OCI-LY3 (cell line): ENCODE measurements at regions not wholly inside any gene's neighbourhood (a gene's known extent, or its start where the extent isn't known, plus 50 kb on each side); places are given as distances from the start of the nearest gene placed in this dataset.

Experiments used
- EZH2phosphoT487 ChIP-seq: fragments of 200-600 bp; shearing (Covaris generic); IDR thresholded peaks from 2 replicates; pipeline ENCODE4 v1.6.1; 2018; ENCODE audit warnings: antibody characterized with exemption, mixed run types, low read depth
- TF ChIP-seq, protein P1 (sequence below): fragments of 200-600, 300-600 bp; sonication (generic); IDR thresholded peaks from 2 replicates; pipeline ENCODE4 v1.5.1; 2014; ENCODE audit warnings: antibody characterized with exemption, low read length, low read depth

GRCh38 chr21:30986965-30987364 is 51.3 kb downstream of the KRTAP19-8 start:
- TF ChIP-seq, protein P1, sequence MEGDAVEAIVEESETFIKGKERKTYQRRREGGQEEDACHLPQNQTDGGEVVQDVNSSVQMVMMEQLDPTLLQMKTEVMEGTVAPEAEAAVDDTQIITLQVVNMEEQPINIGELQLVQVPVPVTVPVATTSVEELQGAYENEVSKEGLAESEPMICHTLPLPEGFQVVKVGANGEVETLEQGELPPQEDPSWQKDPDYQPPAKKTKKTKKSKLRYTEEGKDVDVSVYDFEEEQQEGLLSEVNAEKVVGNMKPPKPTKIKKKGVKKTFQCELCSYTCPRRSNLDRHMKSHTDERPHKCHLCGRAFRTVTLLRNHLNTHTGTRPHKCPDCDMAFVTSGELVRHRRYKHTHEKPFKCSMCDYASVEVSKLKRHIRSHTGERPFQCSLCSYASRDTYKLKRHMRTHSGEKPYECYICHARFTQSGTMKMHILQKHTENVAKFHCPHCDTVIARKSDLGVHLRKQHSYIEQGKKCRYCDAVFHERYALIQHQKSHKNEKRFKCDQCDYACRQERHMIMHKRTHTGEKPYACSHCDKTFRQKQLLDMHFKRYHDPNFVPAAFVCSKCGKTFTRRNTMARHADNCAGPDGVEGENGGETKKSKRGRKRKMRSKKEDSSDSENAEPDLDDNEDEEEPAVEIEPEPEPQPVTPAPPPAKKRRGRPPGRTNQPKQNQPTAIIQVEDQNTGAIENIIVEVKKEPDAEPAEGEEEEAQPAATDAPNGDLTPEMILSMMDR = no peak
- TF ChIP-seq EZH2phosphoT487 = no peak
